ENCODE measurements at regions not wholly inside any gene's neighbourhood (a gene's known extent, or its start where the extent isn't known, plus 50 kb on each side); places are given as distances from the start of the nearest gene placed in this dataset.

GRCh38 chr5:168171901-168172759 is 119.3 kb upstream of the WWC1 start:
- peaks cover 1 to 7% of the 10 kb centered on the region in 2 experiments; a peak in 3 of 4 replicates for H3K27me3 ChIP-seq (replicated peaks in 1 of 2; ENCODE audit: control insufficient read depth in 2 of 2, insufficient read depth in 2 of 2, low read length in 1 of 2)
- H3K4me1 ChIP-seq (ENCODE audit: control insufficient read depth, insufficient read depth, low read length) = no peaks in the 10 kb centered on the region
- H3K4me3 ChIP-seq = no peak overlapping the region
- H3K9ac ChIP-seq (ENCODE audit: control insufficient read depth, insufficient read depth, low read length) = no peak overlapping the region
- DNase-seq (ENCODE audit: low read depth, low spot score) = no peak
- TF ChIP-seq SREBF1 (IDR thresholded peaks at IDR 0.05; ENCODE audit: low read length) = no peak
- H2AFZ ChIP-seq (ENCODE audit: control insufficient read depth, low read depth, low read length) = no peak overlapping the region
- no peak overlapping the region for H3K4me2 ChIP-seq (ENCODE audit: control insufficient read depth, insufficient read depth)
- BruUV-seq (replicated peaks) = no TSS peak
- H3K36me3 ChIP-seq (ENCODE audit: control insufficient read depth in 2 of 2, insufficient read depth in 2 of 2, low read length in 1 of 2) = no peaks in the 10 kb centered on the region
- CTCF ChIA-PET = no interaction called here
- no peak for ATAC-seq
- intact Hi-C loops (cut with micrococcal nuclease; ENCODE audit: unreplicated experiment) (no loop called here), in situ Hi-C loops (cut with MboI) (no loop called here)
- no peak overlapping the region for H3K27ac ChIP-seq (ENCODE audit: control insufficient read depth, insufficient read depth)
- SMC1A ChIA-PET (ENCODE audit: uncharacterized antibody, unreplicated experiment) = no interaction called here
- no peaks in the 10 kb centered on the region for H3K9me3 ChIP-seq (replicated peaks; ENCODE audit: control insufficient read depth, insufficient read depth, low read length)
- no peaks in the 10 kb centered on the region for H3K79me2 ChIP-seq (ENCODE audit: control insufficient read depth, insufficient read depth, low read length)
- FAIRE-seq = no peak
- POLR2A ChIA-PET = no interaction called here
- RAD21 ChIA-PET (ENCODE audit: unreplicated experiment) = no interaction called here
- WGBS (ENCODE audit: insufficient coverage, insufficient replicate concordance, low lambda C conversion rate, missing lambda C conversion rate) = 38% methylated on average over 15 of the region's 15 CpGs
- H4K20me1 ChIP-seq (ENCODE audit: control insufficient read depth, insufficient read depth) = no peaks in the 10 kb centered on the region

GRCh38 chr5:168172760-168173223 is 118.7 kb upstream of the WWC1 start:
- FAIRE-seq (no peak), DNase-seq (ENCODE audit: low read depth, low spot score) (no peak), ATAC-seq (no peak)
- peak; percentile 22; the same call in 1 of the 2 replicates for TF ChIP-seq RUNX3 (IDR thresholded peaks at IDR 0.05; ENCODE audit: low read length)
- no peak for TF ChIP-seq HDAC2 (IDR thresholded peaks at IDR 0.05)
- Histone ChIP-seq H3K9ac (ENCODE audit: control insufficient read depth, insufficient read depth, low read length) (no peak overlapping the region), H2AFZ (ENCODE audit: control insufficient read depth, low read depth, low read length) (no peak overlapping the region), H3K79me2 (ENCODE audit: control insufficient read depth, insufficient read depth, low read length) (no peaks in the 10 kb centered on the region), H3K4me3 (no peak overlapping the region), H3K27me3 (replicated peaks in 1 of 2; ENCODE audit: control insufficient read depth in 2 of 2, insufficient read depth in 2 of 2, low read length in 1 of 2) (peaks cover 1 to 3% of the 10 kb centered on the region in 2 experiments; a peak in 2 of 4 replicates), H4K20me1 (ENCODE audit: control insufficient read depth, insufficient read depth) (no peaks in the 10 kb centered on the region), H3K4me1 (ENCODE audit: control insufficient read depth, insufficient read depth, low read length) (no peaks in the 10 kb centered on the region), H3K9me3 (replicated peaks; ENCODE audit: control insufficient read depth, insufficient read depth, low read length) (no peaks in the 10 kb centered on the region), H3K4me2 (ENCODE audit: control insufficient read depth, insufficient read depth) (no peak overlapping the region), H3K36me3 (ENCODE audit: control insufficient read depth in 2 of 2, insufficient read depth in 2 of 2, low read length in 1 of 2) (no peaks in the 10 kb centered on the region), H3K27ac (ENCODE audit: control insufficient read depth, insufficient read depth) (no peak overlapping the region)
- SMC1A ChIA-PET (ENCODE audit: uncharacterized antibody, unreplicated experiment) = no interaction called here
- intact Hi-C loops (cut with micrococcal nuclease; ENCODE audit: unreplicated experiment) = no loop called here
- in situ Hi-C loops (cut with MboI) = no loop called here
- 0% methylated on average over 2 of the region's 2 CpGs for WGBS (ENCODE audit: insufficient coverage, insufficient replicate concordance, low lambda C conversion rate, missing lambda C conversion rate)
- CTCF ChIA-PET = no interaction called here
- RAD21 ChIA-PET (ENCODE audit: unreplicated experiment) = no interaction called here
- POLR2A ChIA-PET = no interaction called here
- no TSS peak for BruUV-seq (replicated peaks)

Data from GM12878 (cell line).